ENCODE measurements at regions not wholly inside any gene's neighbourhood (a gene's known extent, or its start where the extent isn't known, plus 50 kb on each side); places are given as distances from the start of the nearest gene placed in this dataset.

- H3K4me2 ChIP-seq (ENCODE audit: low read depth, low read length): no peak overlapping the region
- H3K9me3 ChIP-seq (replicated peaks; ENCODE audit: insufficient read depth, low read length): no peaks in the 10 kb centered on the region
- no peak overlapping the region for H2AFZ ChIP-seq (ENCODE audit: low read length)
- H3K79me2 ChIP-seq (ENCODE audit: low read length): 0 out of 2 replicates have a peak, but pooled peaks cover 4% of the 10 kb centered on the region
- H3K4me3 ChIP-seq (ENCODE audit: low read length): no peak overlapping the region
- H3K27ac ChIP-seq (ENCODE audit: low read length): no peak overlapping the region
- peaks cover 9% of the 10 kb centered on the region for H3K4me1 ChIP-seq (ENCODE audit: low read length)
- no peaks in the 10 kb centered on the region for H3K27me3 ChIP-seq (replicated peaks; ENCODE audit: insufficient read depth, low read length)
- H3F3A ChIP-seq (ENCODE audit: insufficient read depth, low read length): peaks cover 6% of the 10 kb centered on the region
- H3K9me2 ChIP-seq (replicated peaks; ENCODE audit: insufficient read depth, low read length): no peaks in the 10 kb centered on the region
- no peak for DNase-seq
- TF ChIP-seq EZH2 (optimal IDR thresholded peaks at IDR 0.05; ENCODE audit: low read depth, low read length) (no peak), CTCF (IDR thresholded peaks at IDR 0.05; ENCODE audit: low read length) (no peak), EZH2phosphoT487 (IDR thresholded peaks at IDR 0.05; ENCODE audit: low read length) (no peak)
- no peak overlapping the region for H3K9ac ChIP-seq (ENCODE audit: low read length)
- no peaks in the 10 kb centered on the region for H4K20me1 ChIP-seq (ENCODE audit: insufficient read depth, low read length)
- H3K36me3 ChIP-seq (replicated peaks; ENCODE audit: insufficient read depth, low read length): no peaks in the 10 kb centered on the region
These were observed 92.0 kb downstream of the RFLNA start for GRCh38 chr12:124386661-124387527.

GRCh38 chr12:124386059-124386458, 91.2 kb downstream of the RFLNA start:
- no peaks in the 10 kb centered on the region for H3F3A ChIP-seq (ENCODE audit: insufficient read depth, low read length)

GRCh38 chr12:124385219-124385969, 90.5 kb downstream of the RFLNA start:
- Histone ChIP-seq H3F3A (ENCODE audit: insufficient read depth, low read length) (no peaks in the 10 kb centered on the region), H3K36me3 (replicated peaks; ENCODE audit: insufficient read depth, low read length) (no peaks in the 10 kb centered on the region), H3K4me1 (ENCODE audit: low read length) (no peaks in the 10 kb centered on the region), H3K9ac (ENCODE audit: low read length) (no peak overlapping the region), H3K9me2 (replicated peaks; ENCODE audit: insufficient read depth, low read length) (no peaks in the 10 kb centered on the region), H3K9me3 (replicated peaks; ENCODE audit: insufficient read depth, low read length) (no peaks in the 10 kb centered on the region), H3K27me3 (replicated peaks; ENCODE audit: insufficient read depth, low read length) (no peaks in the 10 kb centered on the region), H3K4me2 (ENCODE audit: low read depth, low read length) (no peak overlapping the region), H3K27ac (ENCODE audit: low read length) (no peak overlapping the region), H3K4me3 (ENCODE audit: low read length) (no peak overlapping the region), H3K79me2 (ENCODE audit: low read length) (0 out of 2 replicates have a peak, but pooled peaks cover 4% of the 10 kb centered on the region), H4K20me1 (ENCODE audit: insufficient read depth, low read length) (no peaks in the 10 kb centered on the region), H2AFZ (ENCODE audit: low read length) (no peak overlapping the region)
- TF ChIP-seq EZH2 (optimal IDR thresholded peaks at IDR 0.05; ENCODE audit: low read depth, low read length): no peak
- no peak for TF ChIP-seq CTCF (IDR thresholded peaks at IDR 0.05; ENCODE audit: low read length)
- no peak for TF ChIP-seq EZH2phosphoT487 (IDR thresholded peaks at IDR 0.05; ENCODE audit: low read length)
- no peak for DNase-seq

More at GRCh38 chr12:124386059-124386458, 91.2 kb downstream of the RFLNA start:
- no peak overlapping the region for H3K4me3 ChIP-seq (ENCODE audit: low read length)
- H3K36me3 ChIP-seq (replicated peaks; ENCODE audit: insufficient read depth, low read length): no peaks in the 10 kb centered on the region
- H3K4me2 ChIP-seq (ENCODE audit: low read depth, low read length): no peak overlapping the region
- DNase-seq: no peak
- 0 out of 2 replicates have a peak, but pooled peaks cover 4% of the 10 kb centered on the region for H3K79me2 ChIP-seq (ENCODE audit: low read length)
- no peaks in the 10 kb centered on the region for H3K27me3 ChIP-seq (replicated peaks; ENCODE audit: insufficient read depth, low read length)
- H3K9me2 ChIP-seq (replicated peaks; ENCODE audit: insufficient read depth, low read length): no peaks in the 10 kb centered on the region
- H3K9me3 ChIP-seq (replicated peaks; ENCODE audit: insufficient read depth, low read length): no peaks in the 10 kb centered on the region
- H4K20me1 ChIP-seq (ENCODE audit: insufficient read depth, low read length): no peaks in the 10 kb centered on the region
- no peak for TF ChIP-seq CTCF (IDR thresholded peaks at IDR 0.05; ENCODE audit: low read length)
- TF ChIP-seq EZH2phosphoT487 (IDR thresholded peaks at IDR 0.05; ENCODE audit: low read length): no peak
- TF ChIP-seq EZH2 (optimal IDR thresholded peaks at IDR 0.05; ENCODE audit: low read depth, low read length): no peak
- no peak overlapping the region for H3K9ac ChIP-seq (ENCODE audit: low read length)
- H3K4me1 ChIP-seq (ENCODE audit: low read length): 0 out of 2 replicates have a peak, but pooled peaks cover 3% of the 10 kb centered on the region
- H2AFZ ChIP-seq (ENCODE audit: low read length): no peak overlapping the region
- no peak overlapping the region for H3K27ac ChIP-seq (ENCODE audit: low read length)
